UCSD-AML1 (cell line): ENCODE measurements at regions not wholly inside any gene's neighbourhood (a gene's known extent, or its start where the extent isn't known, plus 50 kb on each side); places are given as distances from the start of the nearest gene placed in this dataset.
"Not testable (repeated sequence)": the region's sequence is repeated elsewhere in the genome, so short reads cannot be mapped to it uniquely, and the experiment has no call there.

ENCODE experiments used
- DNase-seq: peaks from one replicate; lab custom pipeline; 2025; ENCODE audit not compliant: unreplicated experiment; lab: John Stamatoyannopoulos, UW

DNA sequence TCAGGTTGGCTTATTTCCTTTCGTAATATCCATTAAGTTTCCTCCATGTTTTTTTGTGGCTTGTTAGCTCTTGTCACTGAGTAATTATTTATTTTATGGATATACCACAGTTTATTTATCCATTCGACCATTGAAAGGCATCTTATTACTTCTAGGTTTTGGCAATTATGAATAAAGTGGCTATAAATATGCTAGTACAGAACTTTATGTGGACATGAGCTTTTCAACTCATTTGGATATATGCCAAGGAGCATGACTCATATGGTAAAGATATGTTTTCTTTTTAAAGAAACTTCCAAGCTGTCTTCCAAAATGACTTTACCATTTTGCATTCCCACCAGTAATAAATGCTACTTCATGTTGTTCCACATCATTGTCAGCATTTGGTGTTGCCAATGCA is 803.6 kb downstream of the GLUD2 start:
- DNase-seq: no peak

DNA sequence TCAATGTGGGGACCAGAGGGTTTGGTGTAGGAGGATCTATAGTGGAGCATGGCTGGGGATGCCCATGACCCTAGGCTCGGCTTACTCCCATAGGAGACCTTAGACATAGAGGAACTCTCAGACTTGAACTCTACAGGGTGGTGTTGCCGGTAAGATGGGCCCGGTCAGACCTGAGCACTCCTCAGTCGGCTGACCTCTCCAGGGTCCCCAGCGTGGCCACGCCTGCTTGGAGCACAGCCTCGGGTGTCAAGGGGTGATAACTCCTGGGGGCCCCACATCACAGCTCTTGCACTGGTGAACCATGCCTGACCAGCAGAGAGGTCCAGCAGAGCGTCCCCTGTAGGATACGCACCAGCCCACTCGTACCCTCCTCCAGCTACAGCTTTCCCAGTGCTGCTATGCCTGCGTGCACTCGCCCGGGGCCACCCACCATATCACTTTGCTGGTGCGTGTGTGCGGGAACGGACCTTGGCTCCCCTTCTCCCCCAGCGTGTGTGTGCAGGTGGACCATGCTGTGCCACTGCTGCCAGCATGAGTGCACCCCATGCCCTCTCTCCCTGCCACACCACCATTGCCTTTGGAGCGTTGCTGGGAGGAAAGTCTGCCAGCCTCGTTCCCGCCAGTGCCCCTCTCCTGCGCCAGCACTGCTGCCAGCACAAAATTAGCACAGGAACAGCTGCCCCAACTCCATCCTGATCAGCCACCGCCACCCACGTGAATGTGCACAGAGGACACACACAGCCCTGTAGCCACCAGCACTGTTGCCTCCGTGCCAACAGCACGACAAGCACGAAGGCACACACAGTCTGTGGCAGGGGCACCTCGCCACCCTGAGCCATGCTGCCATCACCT is 806.6 kb downstream of the GLUD2 start:
- no peak for DNase-seq

DNA sequence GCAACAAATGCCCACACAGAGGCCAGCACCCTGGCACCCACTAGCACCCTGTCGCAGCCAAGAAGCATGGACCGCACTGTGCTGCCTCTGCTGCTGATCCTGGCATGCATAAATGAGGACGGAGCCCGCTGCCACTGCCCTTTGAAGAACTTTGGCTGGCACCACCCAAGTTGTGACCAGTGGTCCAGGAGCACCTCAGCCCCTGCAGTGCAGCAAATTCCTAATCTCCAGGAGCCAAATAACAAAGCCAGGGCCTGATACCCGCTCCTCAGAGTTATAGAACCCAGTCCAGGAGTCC is 807.2 kb downstream of the GLUD2 start:
- DNase-seq: no peak

DNA sequence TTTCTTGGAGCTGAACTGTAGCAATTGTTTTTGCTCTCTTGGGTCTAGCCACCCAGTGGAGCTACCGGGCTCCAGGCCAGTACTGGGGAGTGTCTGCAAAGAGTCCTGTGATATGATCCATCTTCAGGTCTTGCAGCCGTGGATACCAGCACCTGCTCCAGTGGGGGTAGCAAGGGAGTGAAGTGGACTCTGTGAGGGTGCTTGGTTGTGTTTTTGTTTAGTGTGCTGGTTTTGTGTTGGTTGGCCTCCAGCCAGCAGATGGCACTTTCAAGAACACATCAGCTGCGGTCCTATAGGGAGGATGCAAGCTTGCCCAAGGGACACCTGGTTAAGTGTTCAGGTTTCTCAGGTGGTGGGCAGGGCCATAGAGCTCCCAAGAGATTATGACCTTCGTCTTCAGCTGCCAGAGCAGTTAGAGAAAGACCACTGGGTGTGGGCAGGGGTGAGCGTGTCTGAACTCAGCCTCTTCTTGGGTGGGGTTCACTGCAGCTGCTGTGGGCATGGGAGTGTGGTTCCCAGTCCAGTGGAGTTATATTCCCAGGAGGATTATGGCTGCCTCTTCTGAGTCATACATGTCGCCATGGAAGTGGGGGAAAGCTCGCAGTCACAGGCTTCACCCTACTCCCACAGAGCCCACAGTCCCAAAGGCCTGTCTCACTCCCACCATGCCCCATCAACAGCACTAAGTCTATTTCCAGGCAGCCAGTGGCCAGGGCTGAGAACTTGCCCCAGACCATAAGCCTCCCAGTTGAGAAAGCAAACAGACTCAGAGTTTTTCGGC is 811.6 kb downstream of the GLUD2 start:
- no peak for DNase-seq

DNA sequence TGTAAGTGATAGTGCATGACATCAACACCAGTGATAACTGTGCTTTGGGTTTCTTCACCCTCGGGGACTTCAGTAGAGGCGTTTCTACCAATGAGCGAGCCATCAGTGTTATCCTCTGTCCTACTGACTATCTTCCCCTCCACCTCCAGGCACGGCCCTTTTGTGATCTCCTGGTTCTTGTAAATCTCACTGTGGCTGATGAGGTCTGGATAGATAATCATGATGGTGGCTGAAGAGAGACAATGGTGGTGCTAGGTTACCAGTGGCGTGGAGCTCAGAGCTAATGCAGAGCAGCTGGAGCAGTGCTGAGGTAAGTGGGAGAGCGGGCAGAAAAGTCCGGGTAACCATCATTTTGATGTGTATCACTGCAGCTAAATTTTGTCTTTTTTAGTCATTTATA is 816.6 kb downstream of the GLUD2 start:
- DNase-seq: no peak

DNA sequence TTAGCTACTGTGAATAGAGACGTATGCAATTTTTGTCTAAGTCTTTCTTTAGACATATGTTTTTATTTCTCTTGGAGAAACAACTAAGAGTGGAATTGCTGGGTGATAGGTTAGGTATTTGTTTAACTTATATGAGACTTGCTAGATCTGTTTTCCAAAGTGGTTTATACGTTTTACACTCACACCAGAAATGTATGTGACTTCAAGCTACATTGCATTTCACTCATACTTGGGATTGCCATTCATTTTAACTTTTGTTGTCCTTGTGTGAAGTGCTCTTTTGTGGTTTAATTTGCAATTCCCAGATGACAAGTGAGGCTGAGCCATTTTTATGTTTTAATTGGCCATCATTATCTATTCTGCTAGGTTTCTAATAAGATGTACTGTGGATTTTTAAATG is 817.2 kb downstream of the GLUD2 start:
- no peak for DNase-seq

DNA sequence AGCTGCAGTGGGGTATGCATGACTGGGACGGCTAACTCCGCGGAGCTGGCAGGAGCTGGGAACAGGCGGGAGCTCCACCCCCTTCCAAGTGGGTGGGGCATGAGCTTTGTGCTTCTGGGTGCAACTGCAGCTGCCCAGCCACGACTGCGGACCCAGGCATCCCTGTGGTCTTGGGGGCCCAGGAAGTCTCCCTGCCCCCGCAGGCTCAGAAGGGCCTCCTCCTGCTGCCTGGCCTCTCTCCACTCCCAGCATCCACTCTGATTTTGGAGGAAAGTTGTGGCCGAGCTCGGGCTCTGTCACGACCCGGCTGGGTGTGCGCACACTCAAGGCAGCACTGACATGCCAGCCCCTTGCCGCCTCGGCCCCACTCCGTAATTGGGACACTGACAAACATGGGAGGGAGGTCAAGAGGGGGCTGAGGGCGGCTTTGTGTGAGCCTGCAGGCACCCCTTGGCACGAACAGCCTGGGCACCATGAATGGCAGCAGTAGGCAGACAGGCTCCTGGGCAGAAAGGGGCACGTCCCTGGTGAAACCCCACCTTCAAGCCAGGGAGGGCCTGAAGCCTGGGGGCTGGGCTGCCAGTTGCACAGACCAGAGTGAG is 822.6 kb downstream of the GLUD2 start:
- no peak for DNase-seq

DNA sequence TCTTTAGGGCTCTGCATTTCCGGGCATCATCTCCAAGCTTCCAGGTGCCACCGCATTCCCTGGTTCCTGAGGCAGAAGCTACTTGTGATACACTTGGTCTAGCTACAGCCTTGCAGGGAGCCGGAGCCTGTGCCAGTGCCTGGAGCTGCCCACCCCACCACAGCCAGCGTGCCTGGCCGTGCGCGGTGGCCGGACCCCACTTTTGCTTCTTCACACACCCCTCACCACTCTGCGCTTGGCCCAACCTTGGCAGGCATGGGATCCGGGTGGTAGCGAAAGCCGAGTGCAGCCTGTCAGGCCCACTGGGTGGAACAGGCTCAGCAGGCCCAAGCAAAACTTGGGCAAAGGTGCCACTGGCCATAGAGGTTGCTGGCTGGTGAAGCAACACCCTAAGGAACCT is 823.7 kb downstream of the GLUD2 start:
- no peak for DNase-seq

DNA sequence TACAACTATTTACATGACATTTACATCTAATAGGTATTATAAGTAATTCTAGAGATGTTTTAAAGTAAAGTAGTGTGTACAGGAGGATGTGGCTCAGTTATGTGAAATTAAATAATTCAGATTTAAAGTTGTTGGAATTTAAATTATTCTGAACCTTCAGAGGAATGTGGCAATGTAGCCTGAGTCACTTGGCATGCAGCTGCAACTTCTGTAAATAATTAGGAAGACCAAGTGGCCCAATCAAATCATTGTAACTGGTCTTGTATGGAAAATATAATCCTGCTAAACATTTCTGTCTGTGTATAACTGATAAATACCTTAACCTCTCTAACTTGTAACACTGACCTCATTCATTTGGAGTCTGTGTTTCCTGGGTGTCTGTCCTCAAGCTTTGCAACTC is 828.9 kb downstream of the GLUD2 start:
- DNase-seq: no peak

DNA sequence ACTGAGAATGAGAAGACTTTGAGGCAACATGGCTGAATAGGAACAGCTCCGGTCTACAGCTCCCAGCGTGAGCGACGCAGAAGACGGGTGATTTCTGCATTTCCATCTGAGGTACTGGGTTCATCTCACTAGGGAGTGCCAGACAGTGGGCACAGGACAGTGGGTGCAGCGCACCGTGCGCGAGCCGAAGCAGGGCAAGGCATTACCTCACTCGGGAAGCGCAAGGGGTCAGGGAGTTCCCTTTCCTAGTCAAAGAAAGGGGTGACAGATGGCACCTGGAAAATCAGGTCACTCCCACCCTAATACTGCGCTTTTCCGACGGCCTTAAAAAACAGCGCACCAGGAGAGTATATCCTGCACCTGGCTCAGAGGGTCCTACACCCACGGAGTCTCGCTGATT is 829.9 kb downstream of the GLUD2 start:
- not testable (repeated sequence) for DNase-seq

DNA sequence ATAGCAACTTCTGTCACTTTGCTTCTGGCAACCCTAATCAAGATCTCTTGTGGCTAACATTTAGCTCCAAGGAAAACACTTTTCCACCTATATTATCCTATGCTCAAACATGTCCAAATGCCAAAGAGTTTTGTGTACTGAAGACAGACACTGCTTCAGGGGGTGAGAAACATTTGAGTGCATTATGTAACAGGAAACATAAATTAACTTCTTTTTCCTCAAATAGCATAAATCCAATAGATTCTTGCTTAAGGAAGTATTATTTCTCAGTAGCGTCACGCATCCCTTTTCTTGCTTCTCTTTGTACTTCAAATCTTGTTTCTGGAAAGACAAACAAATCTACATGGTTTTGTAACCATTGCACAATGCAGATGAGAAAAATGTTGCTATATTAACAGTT is 839.1 kb downstream of the GLUD2 start:
- DNase-seq: no peak

DNA sequence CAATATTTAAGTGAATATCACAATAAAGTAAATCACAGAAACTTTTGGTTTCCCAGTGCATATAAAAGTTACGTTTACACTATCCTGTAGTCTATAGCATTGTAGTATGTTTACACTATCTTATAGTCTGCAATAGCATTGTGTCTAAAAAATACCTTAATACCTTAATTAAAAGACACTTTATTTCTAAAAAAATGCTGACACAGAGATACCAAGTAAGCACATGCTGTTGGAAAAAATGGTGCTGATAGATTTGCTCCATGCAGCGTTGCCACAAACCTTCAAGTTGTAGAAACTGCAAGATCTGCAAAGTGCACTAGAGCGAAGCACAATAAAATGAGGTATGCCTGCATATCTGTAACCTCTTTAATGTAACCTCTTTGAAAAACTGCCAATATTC is 847.3 kb downstream of the GLUD2 start:
- no peak for DNase-seq

DNA sequence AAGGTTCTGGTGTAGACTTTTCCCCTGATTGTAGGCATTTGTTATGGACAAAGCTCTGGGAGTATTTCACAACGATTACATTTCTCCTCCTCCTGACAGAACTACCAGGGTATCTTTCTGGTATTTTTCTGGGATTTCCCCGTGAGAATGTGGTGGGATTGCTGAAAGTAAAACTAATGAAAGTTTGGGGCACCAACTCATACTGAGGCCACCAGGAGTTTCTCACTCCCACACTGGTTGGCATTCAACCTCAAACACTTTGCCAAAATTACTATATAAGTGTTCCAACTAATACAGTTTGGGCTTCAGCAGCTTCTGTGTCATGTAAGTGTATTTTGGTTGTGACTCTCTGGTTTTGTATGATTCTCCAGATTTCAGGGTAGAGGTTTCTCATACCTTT is 855.1 kb downstream of the GLUD2 start:
- DNase-seq: no peak

DNA sequence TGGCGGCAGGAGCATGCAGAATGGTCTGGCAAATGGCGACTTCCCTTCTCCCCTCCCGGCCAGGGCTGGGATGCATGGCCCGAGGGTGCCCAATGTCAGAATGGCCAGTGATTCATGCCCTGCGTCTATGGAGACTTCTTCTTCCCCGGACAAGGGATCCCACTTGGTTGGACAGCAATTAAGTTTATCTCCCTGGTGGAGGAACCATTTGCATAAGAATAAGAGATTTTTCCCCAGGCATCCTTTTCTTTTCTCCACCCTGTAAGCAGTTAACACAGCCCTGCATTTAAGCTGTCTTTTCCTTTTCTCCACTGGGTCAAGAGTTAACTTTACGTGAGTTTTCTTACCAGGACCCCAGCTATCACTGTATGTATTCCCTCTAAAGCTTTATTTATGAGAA is 856.6 kb downstream of the GLUD2 start:
- no peak for DNase-seq

DNA sequence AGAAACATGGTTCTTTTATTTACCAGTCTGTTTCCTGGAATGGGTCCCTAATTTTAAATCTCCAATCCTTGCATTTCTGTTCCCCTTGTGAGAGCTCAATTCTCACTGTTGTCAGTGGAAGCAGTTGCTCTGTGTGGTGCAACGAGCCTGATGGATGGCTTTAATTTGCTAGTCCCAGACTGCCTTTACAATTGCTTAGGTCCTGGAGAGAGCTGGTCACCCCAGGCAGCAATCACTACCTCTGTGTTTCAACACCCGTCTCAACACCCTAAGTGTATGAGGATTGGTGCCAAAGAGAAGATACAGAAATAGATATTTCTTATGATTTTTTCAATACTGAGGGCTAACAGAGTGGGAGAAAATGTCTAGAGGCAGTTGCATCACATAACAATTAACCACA is 873.8 kb downstream of the GLUD2 start:
- DNase-seq: no peak

DNA sequence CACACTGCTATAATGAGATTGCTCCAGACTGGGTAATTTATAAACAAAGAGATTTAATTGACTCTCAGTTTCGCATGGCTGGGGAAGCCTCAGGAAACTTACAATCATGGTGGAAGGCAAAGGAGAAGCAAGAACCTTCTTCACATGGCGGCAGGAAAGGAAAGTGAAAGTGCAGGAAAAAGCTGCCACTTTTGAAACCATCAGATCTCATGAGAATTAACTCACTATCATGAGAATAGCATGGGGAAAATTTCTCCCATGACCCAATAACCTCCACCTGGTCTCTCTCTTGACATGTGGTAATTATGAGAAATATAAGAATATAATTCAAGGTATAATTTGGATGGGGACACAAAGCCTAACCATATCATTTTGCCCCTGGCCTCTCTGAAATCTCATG is 884.2 kb downstream of the GLUD2 start:
- no peak for DNase-seq

DNA sequence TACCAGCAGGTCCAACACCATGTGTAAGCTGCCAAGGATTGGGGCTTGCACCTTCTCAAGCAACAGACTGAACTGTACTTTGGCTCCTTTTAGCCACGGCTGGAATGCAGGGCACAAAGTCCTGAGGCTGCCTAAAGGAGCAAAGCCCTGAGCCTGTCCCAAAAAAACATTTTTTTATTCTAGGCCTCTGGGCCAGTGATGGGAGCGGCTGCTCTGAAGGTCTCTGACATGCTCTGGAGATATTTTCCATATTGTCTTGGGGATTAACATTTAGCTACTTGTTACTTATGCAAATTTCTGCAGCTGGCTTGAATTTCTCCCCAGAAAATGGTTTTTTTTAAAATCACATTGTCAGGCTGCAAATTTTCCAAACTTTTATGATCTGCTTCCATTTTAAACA is 885.3 kb downstream of the GLUD2 start:
- no peak for DNase-seq

DNA sequence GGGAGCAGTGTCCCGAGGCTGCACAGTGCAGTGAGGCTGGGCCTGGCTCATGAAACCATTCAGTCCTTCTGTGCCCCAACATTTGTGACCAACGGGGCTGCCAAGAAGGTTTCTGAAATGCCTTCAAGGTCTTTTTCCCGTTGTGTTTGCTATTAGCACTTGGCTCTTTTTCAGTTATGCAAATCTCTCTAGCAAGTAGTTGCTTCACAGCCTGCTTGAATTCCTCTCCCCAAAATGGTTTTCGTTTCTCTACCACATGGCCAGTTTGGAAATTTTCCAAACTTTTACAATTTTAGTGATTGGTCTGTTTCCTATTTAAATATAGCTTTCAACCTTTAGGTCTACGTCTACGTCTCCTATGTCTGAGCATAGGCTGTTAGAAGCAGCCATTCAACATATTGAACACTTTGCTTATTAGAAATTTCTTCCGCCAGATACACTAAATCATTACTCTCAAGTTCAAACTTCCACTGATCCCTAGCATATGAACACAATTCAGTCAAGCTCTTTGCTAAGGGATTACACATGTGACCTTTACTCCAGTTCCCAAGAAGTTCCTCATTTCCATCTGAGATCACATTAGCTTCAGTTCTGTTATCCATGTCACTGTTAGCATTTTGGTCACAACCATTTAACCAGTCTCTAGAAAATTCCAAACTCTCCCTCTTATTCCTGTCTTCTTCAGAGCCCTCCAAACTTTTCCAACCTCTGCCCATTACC is 901.8 kb downstream of the GLUD2 start:
- DNase-seq: no peak

DNA sequence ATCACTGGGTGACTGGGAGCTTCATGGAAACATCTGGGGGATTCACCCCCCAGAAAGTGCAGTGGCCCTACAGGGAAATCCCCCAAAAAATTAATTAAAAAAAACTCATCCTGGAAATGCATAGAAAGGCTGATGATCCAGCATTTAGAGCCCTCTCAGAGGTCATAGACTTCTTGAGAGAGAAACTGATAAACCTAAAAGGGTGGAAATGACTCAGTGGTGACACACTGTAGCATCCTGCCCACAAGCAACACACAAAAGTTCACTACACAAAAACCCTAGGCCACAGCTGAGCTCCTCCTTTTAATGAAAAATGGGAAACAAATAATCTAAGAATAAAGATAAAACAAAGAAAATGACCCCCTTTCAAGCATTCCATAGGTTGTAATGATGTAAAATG is 911.5 kb downstream of the GLUD2 start:
- no peak for DNase-seq

DNA sequence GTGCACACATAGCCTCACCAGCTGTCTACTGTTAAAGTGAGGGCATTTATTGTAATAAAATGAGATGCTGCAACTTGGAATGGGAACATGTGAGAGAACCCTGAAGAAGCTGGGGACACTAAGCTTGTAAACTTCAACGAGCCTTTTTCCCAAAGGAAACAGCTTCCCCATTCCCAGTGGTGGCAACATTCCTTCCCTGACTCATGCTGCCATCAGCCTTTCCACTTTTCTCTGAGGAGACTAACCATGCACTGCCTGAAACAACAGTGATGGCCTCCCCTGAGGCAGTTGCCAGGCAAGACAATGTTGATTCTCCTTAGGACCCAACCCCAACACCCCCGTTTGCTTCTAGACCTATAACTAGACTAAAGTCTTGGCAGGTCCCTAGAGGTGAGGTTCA is 928.3 kb downstream of the GLUD2 start:
- DNase-seq: no peak

DNA sequence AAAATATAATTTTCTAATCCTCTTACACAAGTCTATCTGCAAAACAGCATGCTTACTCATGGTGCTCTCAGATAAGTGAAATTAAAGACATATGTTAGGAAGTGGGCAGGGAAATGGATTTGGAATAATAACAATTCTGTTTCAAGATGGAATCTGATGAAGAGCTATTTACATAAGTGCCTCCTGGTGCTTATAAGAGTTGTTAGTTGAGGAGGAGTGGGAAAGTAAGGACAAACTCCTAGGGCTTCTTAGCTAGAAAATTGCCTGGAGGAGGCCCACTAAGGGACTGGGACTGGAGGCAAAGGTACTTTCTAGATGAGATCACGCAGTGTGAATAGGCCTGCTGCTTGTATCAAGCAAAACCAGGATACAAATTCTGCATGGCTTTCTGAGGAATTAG is 939.8 kb downstream of the GLUD2 start:
- no peak for DNase-seq

DNA sequence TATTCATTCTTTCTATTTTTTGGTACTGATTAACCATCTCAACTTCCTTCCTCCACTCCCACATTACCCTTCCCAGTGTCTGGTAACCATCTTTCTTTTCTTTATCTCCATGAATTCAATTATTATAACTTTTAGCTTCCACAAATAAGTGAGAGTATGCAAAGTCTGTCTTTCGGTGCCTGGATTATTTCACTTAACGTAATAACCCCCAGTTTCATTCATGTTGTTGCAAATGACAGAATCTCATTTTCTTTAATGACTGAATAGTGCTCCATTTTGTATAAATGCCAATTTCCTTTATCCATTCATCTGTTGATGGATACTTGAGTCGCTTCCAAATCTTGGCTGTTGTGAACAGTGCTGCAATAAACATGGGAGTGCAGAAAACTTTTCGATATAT is 940.4 kb downstream of the GLUD2 start:
- DNase-seq: no peak
